ENCODE measurements at regions not wholly inside any gene's neighbourhood (a gene's known extent, or its start where the extent isn't known, plus 50 kb on each side); places are given as distances from the start of the nearest gene placed in this dataset.
A peak's percentile ranks its signal among the peaks of the same experiment; 100 is the strongest.

DNA sequence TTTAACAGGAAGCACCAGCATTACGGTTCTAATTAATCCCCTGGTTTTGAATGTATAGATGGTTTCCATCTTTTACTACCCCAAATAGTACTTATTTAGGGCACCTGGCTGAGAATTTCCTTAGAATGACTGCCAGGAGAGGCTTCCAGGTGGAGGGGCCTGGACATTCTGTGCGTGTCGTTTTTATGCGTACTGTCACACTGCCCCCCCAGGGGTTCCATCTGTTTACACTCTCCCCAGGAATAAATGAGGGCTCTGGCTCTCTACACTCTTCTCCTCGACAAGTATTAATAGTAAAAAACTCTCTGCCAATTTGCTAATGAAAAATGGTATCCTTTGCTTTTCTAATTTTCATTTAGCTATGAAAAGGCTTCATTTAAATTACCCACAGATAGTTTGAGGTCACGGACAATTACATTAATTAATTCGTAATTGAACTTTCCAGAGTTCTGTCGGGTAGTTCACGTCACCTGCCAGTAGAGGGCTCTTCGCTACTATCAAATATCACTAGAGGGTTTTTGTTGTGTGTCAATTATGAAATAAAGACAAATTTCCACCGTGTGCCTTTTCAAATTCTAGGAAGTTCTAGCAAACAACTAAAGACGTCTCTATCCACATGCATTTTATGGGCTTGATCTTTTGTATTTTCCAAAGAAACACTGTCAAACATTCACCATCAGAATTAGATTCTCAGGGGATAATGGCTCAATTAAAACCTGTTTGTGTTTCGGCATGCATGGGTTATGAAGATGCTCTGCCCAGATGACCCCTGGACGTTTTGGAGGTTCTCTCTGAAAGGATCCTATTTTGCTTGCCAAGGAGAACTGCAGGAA, 88.8 kb upstream of the ASB18 start:
- TF ChIP-seq, protein P1, sequence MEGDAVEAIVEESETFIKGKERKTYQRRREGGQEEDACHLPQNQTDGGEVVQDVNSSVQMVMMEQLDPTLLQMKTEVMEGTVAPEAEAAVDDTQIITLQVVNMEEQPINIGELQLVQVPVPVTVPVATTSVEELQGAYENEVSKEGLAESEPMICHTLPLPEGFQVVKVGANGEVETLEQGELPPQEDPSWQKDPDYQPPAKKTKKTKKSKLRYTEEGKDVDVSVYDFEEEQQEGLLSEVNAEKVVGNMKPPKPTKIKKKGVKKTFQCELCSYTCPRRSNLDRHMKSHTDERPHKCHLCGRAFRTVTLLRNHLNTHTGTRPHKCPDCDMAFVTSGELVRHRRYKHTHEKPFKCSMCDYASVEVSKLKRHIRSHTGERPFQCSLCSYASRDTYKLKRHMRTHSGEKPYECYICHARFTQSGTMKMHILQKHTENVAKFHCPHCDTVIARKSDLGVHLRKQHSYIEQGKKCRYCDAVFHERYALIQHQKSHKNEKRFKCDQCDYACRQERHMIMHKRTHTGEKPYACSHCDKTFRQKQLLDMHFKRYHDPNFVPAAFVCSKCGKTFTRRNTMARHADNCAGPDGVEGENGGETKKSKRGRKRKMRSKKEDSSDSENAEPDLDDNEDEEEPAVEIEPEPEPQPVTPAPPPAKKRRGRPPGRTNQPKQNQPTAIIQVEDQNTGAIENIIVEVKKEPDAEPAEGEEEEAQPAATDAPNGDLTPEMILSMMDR (IDR thresholded peaks at IDR 0.05), result peak; percentile 86
- no peak for TF ChIP-seq ZFX (IDR thresholded peaks at IDR 0.05; ENCODE audit: borderline replicate concordance)
